Stimulated activated CD4-positive, alpha-beta T cell treated with anti-CD3 and anti-CD28 coated beads, Interleukin-15, amount 100 ng/mL, for 24 hours (primary cell): ENCODE measurements at regions not wholly inside any gene's neighbourhood (a gene's known extent, or its start where the extent isn't known, plus 50 kb on each side); places are given as distances from the start of the nearest gene placed in this dataset.

Experiments used
- DNase-seq: peaks from one replicate; pipeline ENCODE4 v3.0.0-alpha.2; 2020

- no peak for DNase-seq
Measured at GRCh38 chr11:19460718-19461405, 220.1 kb upstream of the E2F8 start.

- no peak for DNase-seq
Measured at GRCh38 chr11:19459240-19459639, 218.5 kb upstream of the E2F8 start.

- no peak for DNase-seq
Measured at GRCh38 chr11:19458721-19459120, 218.0 kb upstream of the E2F8 start.

- DNase-seq = no peak
Measured at GRCh38 chr11:19458231-19458630, 217.5 kb upstream of the E2F8 start.

GRCh38 chr11:19455731-19456130 is 215.0 kb upstream of the E2F8 start:
- no peak for DNase-seq

- no peak for DNase-seq
Measured at GRCh38 chr11:19453651-19454257, 213.0 kb upstream of the E2F8 start.

- DNase-seq = no peak
Measured at GRCh38 chr11:19451609-19452008, 210.9 kb upstream of the E2F8 start.

GRCh38 chr11:19450282-19450681 is 209.5 kb upstream of the E2F8 start:
- DNase-seq = no peak

- no peak for DNase-seq
Measured at GRCh38 chr11:19448651-19449050, 207.9 kb upstream of the E2F8 start.

- DNase-seq = no peak
Measured at GRCh38 chr11:19447150-19447566, 206.4 kb upstream of the E2F8 start.

GRCh38 chr11:19445771-19446170 is 205.0 kb upstream of the E2F8 start:
- no peak for DNase-seq

GRCh38 chr11:19444231-19444630 is 203.5 kb upstream of the E2F8 start:
- DNase-seq = no peak

GRCh38 chr11:19442554-19442910 is 201.8 kb upstream of the E2F8 start:
- no peak for DNase-seq

- peak; percentile 76 for DNase-seq
Measured at GRCh38 chr11:19441752-19442553, 201.2 kb upstream of the E2F8 start.

GRCh38 chr11:19441288-19441687 is 200.5 kb upstream of the E2F8 start:
- no peak for DNase-seq

GRCh38 chr11:19437760-19438159 is 197.0 kb upstream of the E2F8 start:
- DNase-seq = no peak

GRCh38 chr11:19436932-19437331 is 196.2 kb upstream of the E2F8 start:
- no peak for DNase-seq

- DNase-seq = no peak
Measured at GRCh38 chr11:19435306-19435989, 194.7 kb upstream of the E2F8 start.

- DNase-seq = no peak
Measured at GRCh38 chr11:19433791-19434190, 193.0 kb upstream of the E2F8 start.

GRCh38 chr11:19433367-19433766 is 192.6 kb upstream of the E2F8 start:
- DNase-seq = no peak

- no peak for DNase-seq
Measured at GRCh38 chr11:19432370-19433061, 191.8 kb upstream of the E2F8 start.

GRCh38 chr11:19430754-19431398 is 190.1 kb upstream of the E2F8 start:
- DNase-seq = no peak
